ENCODE measurements at regions not wholly inside any gene's neighbourhood (a gene's known extent, or its start where the extent isn't known, plus 50 kb on each side); places are given as distances from the start of the nearest gene placed in this dataset.
"Not testable (repeated sequence)": the region's sequence is repeated elsewhere in the genome, so short reads cannot be mapped to it uniquely, and the experiment has no call there.

- ChIA-PET CTCF (no interaction called here), POLR2A (ENCODE audit: low non-redundant PET) (no interaction called here)
- H3K27ac ChIP-seq: no peak overlapping the region
- no peak for DNase-seq (ENCODE audit: low spot score)
- no peak for TF ChIP-seq CTCF (conservative IDR thresholded peaks at IDR 0.05; ENCODE audit: low read depth)
Observed at GRCh38 chrX:103911236-103911635, 51.2 kb upstream of the TMSB15B start.

GRCh38 chrX:103910430-103910829, 52.0 kb upstream of the TMSB15B start:
- ChIA-PET CTCF (no interaction called here), POLR2A (ENCODE audit: low non-redundant PET) (no interaction called here)
- no peak overlapping the region for H3K27ac ChIP-seq
- DNase-seq (ENCODE audit: low spot score): no peak
- no peak for TF ChIP-seq CTCF (conservative IDR thresholded peaks at IDR 0.05; ENCODE audit: low read depth)

- ChIA-PET CTCF (no interaction called here), POLR2A (ENCODE audit: low non-redundant PET) (no interaction called here)
- no peak for TF ChIP-seq CTCF (conservative IDR thresholded peaks at IDR 0.05; ENCODE audit: low read depth)
- no peak overlapping the region for H3K27ac ChIP-seq
- DNase-seq (ENCODE audit: low spot score): no peak
Observed at GRCh38 chrX:103904301-103904700, 58.1 kb upstream of the TMSB15B start.

- POLR2A ChIA-PET (ENCODE audit: low non-redundant PET); DNase-seq (ENCODE audit: low spot score); H3K27ac ChIP-seq; CTCF ChIA-PET: not testable (repeated sequence)
Observed at GRCh38 chrX:103902606-103903005, 59.8 kb upstream of the TMSB15B start.

- H3K27ac ChIP-seq: no peak overlapping the region
- TF ChIP-seq CTCF (conservative IDR thresholded peaks at IDR 0.05; ENCODE audit: low read depth): no peak
- ChIA-PET CTCF (no interaction called here), POLR2A (ENCODE audit: low non-redundant PET) (no interaction called here)
- peak; percentile 34 for DNase-seq (ENCODE audit: low spot score)
Observed at GRCh38 chrX:103889216-103889615, 57.2 kb upstream of the RAB9B start.

GRCh38 chrX:103886624-103887023, 54.6 kb upstream of the RAB9B start:
- ChIA-PET CTCF (no interaction called here), POLR2A (ENCODE audit: low non-redundant PET) (no interaction called here)
- no peak overlapping the region for H3K27ac ChIP-seq
- no peak for TF ChIP-seq CTCF (conservative IDR thresholded peaks at IDR 0.05; ENCODE audit: low read depth)
- DNase-seq (ENCODE audit: low spot score): no peak

- CTCF ChIA-PET: no interaction called here
- POLR2A ChIA-PET (ENCODE audit: low non-redundant PET): no interaction called here
- no peak for DNase-seq (ENCODE audit: low spot score)
- TF ChIP-seq CTCF (conservative IDR thresholded peaks at IDR 0.05; ENCODE audit: low read depth): no peak
- no peak overlapping the region for H3K27ac ChIP-seq
Observed at GRCh38 chrX:103883533-103883932, 51.5 kb upstream of the RAB9B start.

Measured in RWPE1 (cell line).